HG03108 (cell line): ENCODE measurements at regions not wholly inside any gene's neighbourhood (a gene's known extent, or its start where the extent isn't known, plus 50 kb on each side); places are given as distances from the start of the nearest gene placed in this dataset.
"Not testable (repeated sequence)": the region's sequence is repeated elsewhere in the genome, so short reads cannot be mapped to it uniquely, and the experiment has no call there.

Experiments used
- ATAC-seq: cut with Tn5 transposase; IDR thresholded peaks from one replicate; pipeline ENCODE4 v1.9.1; 2021; ENCODE audit warnings: moderate library complexity; ENCODE audit not compliant: unreplicated experiment

DNA sequence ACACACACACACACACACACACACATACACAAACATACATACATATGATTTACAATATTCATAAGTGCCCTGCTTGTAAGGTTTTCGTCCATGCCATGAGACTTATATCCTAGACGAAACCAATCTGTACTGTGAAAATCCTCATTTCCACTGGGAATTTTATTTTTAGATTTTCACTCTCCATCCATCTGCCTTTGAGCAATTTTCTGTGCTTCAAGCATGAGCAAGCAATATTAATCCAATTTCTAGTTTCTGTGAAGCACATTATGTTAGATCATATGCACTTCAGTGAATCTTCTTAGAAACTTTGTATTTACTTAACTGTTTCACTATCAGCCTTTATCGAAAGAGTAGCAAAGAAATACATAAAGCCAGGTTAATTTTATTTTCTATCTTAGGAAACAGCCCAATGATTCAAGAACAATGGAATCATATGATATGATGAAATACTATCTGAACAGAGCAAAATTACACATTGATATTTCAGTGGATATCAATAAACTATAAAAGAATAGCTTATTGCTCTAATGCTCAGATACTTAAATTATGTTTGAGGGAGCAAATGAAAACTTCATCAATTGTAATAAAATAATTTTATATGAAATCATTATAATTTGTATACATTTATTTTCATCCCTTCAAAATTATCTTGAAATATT, 1100.7 kb upstream of the MIR17HG start:
- ATAC-seq: no peak

GRCh38 chr13:90253806-90254205, 1093.7 kb upstream of the MIR17HG start:
- ATAC-seq: no peak

GRCh38 chr13:90254437-90254836, 1093.0 kb upstream of the MIR17HG start:
- no peak for ATAC-seq

GRCh38 chr13:90256746-90257145, 1090.7 kb upstream of the MIR17HG start:
- no peak for ATAC-seq

DNA sequence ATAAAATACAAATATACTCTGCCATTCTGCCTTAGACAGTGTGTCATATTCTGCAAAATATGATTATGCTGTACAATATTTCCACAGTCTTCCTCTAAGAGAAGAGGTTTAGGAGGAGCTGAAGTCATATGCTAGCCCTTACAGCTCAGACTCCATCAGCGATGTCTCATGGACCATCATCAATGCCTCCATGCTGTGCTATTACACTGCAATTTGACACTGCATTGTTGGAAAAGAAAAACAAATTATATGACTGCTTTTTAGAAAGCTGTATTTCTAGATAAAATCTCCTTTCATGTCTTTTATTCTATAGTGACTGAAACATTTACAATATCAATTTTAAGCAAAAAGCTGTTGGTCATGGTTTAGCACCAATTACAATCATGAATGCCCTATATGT, 1089.4 kb upstream of the MIR17HG start:
- no peak for ATAC-seq

DNA sequence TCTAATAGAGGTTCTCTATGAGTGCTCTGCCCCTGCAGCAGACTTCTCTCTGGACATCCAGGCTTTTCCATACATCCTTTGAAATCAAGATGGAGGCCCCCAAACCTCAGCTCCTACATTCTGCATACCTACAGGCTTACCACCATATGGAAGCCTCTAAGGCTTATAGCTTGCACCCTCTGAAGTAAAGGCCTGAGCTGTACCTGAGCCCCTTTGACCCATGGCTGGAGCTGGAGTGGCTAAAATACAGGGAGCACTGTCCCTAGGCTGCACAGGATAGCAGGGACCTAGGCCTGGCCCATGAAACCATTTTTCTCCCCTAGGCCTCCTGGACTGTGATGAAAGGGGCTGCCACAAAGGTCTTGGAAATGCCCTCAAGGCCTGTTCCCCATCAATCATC, 1086.1 kb upstream of the MIR17HG start:
- ATAC-seq: no peak

DNA sequence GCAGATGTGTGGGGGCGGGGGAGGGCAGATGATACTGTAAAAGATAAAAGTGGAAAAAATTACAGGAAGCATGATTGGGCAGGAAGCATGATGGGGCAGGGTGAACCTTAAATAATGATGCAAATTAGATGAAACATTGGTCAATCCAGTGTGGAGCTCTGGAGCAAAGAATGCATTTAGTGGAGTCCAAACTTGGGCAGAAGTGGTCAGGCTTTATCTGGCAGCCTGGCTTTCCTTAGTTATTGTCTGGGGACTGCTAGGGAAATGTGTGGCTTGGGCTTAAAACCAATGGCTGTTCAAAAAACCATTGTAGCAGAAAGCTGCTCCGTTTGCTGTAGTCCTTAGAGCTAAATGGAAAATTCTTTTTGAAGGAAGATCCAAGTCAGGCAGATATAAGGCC, 1077.3 kb upstream of the MIR17HG start:
- ATAC-seq: no peak

DNA sequence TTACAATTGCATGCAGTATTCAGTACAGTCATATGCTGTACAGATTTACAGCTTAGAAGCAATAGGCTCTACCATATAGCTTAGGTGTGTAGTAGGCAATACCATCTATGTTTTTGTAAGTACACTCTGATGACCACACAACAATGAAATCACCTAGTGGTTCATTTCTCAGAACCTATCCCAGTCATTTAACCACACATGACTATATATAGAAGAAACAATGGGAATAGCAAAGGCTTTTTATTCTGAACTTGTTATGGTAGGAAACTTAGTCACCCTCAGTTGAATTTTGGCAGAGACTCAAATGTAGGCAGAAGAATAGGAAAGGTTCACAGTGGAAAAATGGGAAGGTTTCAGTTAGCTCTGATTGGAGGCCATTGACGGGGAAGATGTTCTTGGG, 1075.1 kb upstream of the MIR17HG start:
- no peak for ATAC-seq

- no peak for ATAC-seq
Observed at GRCh38 chr13:90276216-90276615, 1071.3 kb upstream of the MIR17HG start.

- not testable (repeated sequence) for ATAC-seq
Observed at GRCh38 chr13:90278231-90278630, 1069.3 kb upstream of the MIR17HG start.

DNA sequence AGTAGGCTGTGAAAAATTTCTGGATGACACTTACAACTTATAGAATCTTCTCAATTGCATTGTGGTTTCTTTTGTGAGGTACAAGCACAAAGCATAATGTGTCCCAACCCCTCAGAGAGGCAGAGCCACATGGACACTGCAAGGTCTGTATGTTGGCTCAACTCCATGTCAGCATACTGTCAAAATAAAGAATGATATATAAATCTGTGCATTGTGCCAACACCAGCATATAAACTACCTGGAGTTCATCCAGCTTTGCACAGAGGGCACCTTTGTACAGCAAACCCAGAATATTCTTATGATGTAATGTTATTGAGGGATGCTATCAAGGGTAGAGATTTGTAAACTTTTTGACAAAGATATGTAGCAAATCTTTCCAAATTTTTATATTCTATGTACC, 1065.8 kb upstream of the MIR17HG start:
- ATAC-seq: no peak

DNA sequence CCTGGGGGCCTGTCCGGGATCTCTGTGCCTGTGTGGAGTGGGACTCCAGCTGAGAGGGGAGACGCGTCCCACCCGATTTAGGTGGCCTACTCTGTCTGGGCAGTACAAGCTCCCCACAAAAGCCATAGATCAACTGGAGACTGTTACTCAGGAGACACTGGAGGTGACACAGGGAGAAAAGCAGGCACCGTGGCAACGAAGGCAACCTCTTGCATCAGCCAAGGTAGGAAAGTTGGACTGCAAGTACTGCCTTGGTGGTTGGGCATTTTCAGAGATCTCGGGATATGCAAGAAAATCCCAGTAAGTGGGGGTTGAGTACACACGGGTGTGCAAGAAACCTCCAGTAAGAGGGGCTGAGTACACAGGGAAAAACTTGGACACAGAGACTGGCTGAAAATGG, 1060.0 kb upstream of the MIR17HG start:
- no peak for ATAC-seq

- no peak for ATAC-seq
Observed at GRCh38 chr13:90293793-90294361, 1053.6 kb upstream of the MIR17HG start.

GRCh38 chr13:90299238-90299637, 1048.2 kb upstream of the MIR17HG start:
- ATAC-seq: no peak

DNA sequence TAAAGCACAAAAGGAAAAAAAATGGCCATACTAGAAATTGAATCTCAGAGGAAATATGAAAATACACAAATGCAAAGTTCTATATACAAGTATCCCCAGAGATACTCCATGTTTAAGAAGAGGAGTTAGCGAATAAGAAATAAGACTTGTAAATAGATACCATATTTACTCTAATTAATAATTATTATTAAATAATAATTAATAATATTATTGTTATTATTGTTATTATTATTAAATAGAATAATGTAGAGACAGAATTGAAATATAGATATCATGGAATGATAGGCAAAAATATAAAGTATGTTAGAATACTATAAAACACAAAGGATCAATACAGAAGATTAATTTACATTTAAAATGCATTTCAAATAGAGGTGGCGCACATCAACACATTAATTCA, 1047.5 kb upstream of the MIR17HG start:
- ATAC-seq: no peak

- ATAC-seq: no peak
Observed at GRCh38 chr13:90302107-90302506, 1045.4 kb upstream of the MIR17HG start.

GRCh38 chr13:90305796-90306195, 1041.7 kb upstream of the MIR17HG start:
- ATAC-seq: no peak

GRCh38 chr13:90307136-90307535, 1040.4 kb upstream of the MIR17HG start:
- ATAC-seq: no peak

GRCh38 chr13:90308249-90308648, 1039.2 kb upstream of the MIR17HG start:
- no peak for ATAC-seq

DNA sequence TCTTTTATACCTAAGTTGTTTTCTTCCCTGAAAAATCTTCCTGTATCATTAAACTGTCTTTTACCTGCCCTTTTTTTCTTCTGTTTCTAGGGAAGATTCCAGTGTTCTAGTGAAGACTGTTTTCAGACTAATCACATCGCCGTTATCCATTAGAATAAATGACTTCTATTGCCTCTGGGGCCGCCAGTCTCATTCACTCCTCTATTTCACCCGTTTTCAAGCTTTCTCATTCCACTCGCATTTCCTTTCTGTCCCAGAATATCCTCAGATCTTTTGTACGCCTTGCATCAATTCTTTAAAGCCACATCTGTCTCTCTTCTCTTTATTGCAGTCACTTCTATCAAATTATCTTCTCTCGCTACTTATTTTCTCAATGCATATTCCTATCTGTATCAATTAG, 1035.6 kb upstream of the MIR17HG start:
- no peak for ATAC-seq

- no peak for ATAC-seq
Observed at GRCh38 chr13:90315061-90315460, 1032.4 kb upstream of the MIR17HG start.

GRCh38 chr13:90320664-90321063, 1026.8 kb upstream of the MIR17HG start:
- no peak for ATAC-seq

DNA sequence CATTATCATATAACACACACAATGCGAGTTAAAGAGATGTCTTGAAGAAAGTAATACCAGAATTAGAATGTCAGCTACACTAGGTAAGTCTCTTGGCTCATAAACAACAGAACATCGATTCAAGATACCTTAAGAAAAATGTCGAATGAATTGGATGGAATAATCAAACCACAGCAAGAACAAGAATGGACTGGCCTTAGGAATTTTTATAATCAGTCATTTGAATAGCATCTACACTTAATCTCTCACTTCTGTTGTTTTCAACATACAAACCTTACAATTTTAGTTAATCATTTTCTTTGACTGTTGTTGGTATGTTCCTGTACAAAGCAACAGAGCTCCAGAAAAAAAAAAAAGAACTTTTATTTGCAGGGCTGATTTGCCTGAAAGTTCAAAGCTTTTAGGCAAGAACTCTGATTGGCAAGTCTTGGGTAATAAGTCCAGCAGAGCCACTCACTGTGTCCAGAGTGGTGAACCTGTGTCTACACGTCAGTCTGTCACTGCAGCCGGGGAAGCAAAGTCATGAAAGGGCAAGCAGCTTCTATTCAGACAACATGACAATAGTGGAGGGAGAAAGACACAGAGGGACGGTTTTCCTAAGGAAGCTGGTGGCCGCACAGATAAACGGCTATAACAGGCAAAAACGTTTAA, 1026.1 kb upstream of the MIR17HG start:
- no peak for ATAC-seq
